HG03521 (cell line): ENCODE measurements at regions not wholly inside any gene's neighbourhood (a gene's known extent, or its start where the extent isn't known, plus 50 kb on each side); places are given as distances from the start of the nearest gene placed in this dataset.

Experiments
- ATAC-seq: cut with Tn5 transposase; IDR thresholded peaks from one replicate; pipeline ENCODE4 v1.9.1; 2021; ENCODE audit warnings: mild to moderate bottlenecking, moderate library complexity; ENCODE audit not compliant: unreplicated experiment

DNA sequence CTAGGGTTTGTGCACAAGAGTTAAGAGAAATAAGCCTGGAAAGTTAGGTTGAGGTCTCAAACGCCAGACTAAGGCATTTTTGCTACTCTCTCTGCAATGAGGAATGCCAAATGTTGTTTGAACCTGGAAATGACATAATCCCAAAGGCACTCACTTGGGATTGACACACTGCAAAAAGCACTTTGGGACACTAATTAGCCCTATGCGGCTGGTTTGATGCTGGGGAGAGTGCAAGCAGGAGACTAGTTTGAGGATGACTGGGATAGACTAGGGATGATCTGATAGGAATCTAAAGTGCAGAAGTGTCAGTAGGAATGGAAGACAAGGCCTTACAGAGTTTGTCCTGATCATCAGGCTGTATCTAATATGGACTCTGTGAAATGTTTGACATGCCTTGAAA is 469.0 kb downstream of the SLC4A3 start:
- ATAC-seq, result no peak

- no peak for ATAC-seq
Measured at GRCh38 chr2:220101980-220102379, 474.6 kb downstream of the SLC4A3 start.

DNA sequence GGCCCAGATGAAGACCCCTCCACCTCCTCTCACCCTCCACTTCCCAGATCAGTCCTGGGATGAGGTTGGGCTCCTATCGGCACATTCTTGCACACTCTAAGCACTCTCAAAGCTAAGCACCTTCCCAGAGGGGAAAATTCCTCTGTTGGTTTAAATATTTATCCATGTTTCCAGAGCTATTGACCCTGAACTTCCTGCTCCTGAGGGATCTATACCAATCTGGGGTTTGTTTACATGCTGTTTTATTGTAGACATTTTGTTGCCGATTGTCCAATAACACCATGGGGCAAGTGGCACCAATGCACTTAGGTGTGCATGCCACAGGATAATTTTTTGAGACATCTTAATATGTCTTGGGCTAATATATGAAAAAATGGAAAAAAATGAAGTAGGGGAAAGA is 476.2 kb downstream of the SLC4A3 start:
- ATAC-seq, result no peak

DNA sequence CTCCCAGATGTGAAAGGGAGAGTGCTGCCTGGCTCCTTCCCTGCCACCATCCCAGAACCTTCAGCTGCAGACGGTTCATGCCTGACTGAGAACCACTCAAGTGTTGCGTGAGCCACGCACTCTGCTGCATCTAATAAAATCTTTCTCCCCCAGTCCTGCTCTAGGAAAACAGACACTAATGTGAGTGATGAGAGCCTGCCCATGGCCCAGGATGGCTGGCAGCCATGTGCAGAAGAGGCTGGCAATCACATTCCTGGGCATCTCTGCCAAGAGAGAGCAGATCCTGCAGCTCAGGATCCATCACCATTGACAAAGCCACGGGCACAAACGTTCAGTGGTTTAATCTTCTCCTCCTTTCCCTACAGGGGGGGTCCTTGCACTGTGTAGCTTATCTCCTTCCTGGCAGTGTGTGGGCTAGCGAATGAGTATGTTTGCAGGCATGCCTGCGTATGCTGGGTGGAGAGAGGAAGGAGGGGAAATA is 477.5 kb downstream of the SLC4A3 start:
- no peak for ATAC-seq

- ATAC-seq, result no peak
Measured at GRCh38 chr2:220106065-220106464, 478.6 kb downstream of the SLC4A3 start.

- ATAC-seq, result no peak
Measured at GRCh38 chr2:220107380-220107791, 480.0 kb downstream of the SLC4A3 start.

DNA sequence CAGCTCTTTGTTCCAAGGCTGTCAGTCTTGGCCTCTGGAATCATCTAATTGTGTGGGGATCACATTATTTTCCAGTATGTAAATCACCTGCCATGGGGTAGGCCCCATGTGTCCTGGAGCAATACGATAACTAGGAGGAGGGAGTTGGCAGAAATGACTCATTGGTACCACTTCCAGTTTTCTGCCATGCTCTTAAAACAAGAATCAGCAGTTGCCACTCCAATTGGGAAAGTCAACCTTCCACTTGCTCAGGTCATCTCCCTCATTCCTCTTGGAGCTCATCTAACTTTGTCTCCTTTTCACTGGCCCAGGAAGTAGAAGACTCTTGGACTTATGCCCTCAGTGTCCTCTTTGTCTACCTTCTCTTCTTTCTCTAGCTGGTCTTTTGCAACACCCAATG is 487.0 kb downstream of the SLC4A3 start:
- ATAC-seq, result no peak

DNA sequence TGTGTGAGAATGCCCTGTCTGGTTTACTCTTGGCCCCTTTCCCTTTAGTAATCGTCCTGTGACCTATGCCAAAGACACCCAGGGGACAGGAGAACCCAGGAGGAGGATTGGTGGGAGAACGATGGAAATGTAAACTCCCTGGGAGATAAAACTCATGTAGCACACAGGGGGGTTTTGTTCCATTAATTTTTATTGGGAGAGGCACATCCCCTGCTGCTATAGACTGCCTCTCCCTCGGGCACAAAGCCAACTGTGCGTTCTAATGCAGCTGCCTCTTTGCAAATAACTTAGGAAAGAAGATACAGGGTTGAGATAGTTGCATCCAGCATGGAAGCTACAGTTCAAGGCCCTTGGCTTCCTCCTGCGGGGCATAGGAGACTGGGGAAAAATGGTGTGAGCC is 489.6 kb downstream of the SLC4A3 start:
- ATAC-seq, result no peak

GRCh38 chr2:220120041-220120440 is 492.6 kb downstream of the SLC4A3 start:
- no peak for ATAC-seq

DNA sequence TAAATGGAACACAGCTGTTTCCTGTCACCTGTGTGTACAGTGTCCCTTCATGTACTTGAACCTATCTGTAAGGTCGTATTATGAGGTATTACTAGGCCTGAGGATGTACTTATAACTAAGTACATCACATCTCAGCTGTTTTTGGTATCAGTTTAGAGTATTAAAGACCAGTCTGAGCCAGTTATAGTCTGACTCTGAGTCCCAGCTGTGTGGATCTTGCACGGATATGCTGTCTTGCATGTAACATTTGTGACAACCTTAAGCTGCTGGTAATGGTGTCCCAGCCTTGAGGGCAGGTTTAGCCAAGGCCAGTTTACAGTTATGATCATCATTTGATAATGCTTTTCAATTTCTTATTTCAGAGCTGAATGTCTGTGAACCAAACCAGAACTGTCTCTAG is 496.3 kb downstream of the SLC4A3 start:
- no peak for ATAC-seq

- no peak for ATAC-seq
Measured at GRCh38 chr2:220125551-220125950, 498.1 kb downstream of the SLC4A3 start.

- no peak for ATAC-seq
Measured at GRCh38 chr2:220127311-220127710, 499.9 kb downstream of the SLC4A3 start.

DNA sequence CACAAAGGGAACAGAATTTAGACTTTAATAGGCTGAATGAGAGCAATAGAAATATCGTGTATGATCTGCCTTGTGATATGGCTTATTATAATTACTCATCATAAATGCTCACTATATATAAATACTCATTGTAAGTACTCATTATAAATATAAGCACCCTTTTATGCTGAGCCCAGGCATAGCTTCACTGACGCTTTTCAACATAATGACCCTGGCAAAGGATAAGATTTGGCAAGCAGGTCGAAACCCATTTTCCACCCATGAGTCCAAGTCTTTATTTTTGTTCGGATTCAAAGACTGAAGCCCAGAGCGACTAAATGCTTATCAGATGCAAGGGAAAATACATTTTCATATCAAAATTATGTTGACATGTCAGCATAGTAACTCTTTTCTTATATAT is 500.4 kb downstream of the SLC4A3 start:
- ATAC-seq, result no peak

DNA sequence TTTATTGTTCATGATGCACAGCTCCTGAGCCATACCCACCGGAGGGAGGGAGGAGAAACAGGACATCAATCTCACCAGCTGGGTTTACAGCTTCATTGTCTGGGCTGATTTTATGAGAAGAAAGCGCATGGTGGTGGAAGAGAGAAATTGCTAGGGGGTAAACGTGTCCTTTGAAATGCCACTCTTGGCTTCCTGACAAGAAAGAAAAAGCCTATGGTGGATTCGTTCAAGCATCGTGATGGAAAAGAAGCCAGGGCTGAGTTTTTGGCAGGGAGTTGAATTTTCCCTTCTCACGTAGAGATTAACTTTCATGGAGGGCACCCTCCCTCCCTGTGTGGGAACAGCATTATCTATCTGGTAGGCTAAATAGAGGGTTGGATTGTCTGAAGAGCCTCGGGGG is 502.0 kb downstream of the SLC4A3 start:
- no peak for ATAC-seq

GRCh38 chr2:220134756-220135534 is 507.5 kb downstream of the SLC4A3 start:
- no peak for ATAC-seq

DNA sequence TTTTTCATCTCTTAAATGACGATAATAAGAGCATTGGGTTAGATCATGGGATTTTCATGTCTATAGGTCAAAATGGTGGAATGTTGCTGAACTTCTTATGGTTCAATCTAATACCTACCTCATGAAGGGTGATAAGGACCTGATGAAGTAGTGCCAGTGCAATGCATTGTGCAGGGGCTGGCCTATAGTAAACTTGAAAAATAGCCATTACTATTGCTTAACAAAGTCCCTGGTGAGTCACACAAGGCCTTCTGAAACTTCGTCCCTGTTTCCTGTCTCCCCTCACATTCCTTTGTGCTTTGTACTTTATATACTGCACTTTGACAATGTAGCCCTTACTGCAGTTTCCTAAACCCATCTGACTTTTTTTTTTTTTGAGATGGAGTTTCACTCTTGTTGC is 515.9 kb downstream of the SLC4A3 start:
- ATAC-seq, result no peak

DNA sequence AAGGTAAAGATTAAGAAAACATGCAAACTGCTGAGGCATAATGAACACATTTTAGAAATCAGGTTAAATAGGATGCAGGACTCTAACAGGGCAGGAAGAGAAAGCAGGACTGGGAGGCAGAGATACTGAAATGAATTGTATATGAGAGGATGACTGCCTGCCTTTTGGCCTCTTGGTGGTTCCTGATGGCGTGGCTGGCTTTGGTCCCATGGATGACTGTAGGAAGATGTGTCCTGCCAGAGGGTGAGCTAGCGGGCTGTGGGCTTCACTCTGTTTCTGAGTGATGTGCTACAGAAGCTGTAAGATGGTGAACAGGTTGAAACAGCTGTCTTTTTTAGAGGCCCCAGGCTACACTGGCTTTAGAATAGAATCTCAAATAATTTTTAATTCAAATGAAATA is 517.0 kb downstream of the SLC4A3 start:
- ATAC-seq, result no peak

DNA sequence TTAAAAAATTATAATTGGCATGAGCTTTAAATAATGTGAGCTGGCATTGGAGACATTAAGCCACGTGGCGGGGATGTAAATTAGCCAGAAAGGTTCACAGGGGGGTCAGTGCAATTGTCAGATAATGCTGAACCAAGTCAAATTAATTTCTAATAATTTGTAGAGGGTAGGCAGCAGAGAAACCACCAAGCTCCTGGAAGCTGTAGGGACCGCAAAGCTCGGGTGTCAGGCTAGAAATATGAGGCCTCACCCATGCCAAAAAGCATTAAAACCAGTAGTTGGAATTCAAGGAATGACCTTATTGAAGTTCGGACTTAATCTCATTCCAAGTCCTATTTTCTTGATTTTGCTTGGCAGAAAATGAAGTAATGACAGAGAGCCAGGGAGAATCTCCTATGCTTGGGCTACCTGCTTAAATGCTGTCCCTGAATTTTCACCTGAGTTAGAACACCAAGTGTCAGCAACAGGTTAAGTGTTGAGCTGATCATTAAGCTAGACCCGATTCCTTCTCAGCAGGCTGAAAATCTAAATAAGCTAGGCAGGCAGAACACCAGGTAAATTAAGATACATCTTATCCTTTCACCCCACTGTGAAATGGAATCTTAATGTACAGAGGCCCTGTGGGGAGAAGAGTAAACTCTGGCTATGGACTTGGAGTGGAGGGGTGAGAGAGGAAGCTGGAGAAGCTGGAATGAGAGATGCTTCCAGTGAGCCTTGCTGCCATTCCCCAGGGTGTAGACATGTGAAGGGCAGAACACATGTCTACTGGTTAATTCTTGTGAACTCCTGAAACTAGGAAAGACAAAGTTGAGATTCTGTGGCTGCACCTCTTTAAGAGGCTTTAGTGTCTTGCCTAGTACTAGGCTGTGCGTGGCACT is 520.0 kb downstream of the SLC4A3 start:
- ATAC-seq, result no peak

DNA sequence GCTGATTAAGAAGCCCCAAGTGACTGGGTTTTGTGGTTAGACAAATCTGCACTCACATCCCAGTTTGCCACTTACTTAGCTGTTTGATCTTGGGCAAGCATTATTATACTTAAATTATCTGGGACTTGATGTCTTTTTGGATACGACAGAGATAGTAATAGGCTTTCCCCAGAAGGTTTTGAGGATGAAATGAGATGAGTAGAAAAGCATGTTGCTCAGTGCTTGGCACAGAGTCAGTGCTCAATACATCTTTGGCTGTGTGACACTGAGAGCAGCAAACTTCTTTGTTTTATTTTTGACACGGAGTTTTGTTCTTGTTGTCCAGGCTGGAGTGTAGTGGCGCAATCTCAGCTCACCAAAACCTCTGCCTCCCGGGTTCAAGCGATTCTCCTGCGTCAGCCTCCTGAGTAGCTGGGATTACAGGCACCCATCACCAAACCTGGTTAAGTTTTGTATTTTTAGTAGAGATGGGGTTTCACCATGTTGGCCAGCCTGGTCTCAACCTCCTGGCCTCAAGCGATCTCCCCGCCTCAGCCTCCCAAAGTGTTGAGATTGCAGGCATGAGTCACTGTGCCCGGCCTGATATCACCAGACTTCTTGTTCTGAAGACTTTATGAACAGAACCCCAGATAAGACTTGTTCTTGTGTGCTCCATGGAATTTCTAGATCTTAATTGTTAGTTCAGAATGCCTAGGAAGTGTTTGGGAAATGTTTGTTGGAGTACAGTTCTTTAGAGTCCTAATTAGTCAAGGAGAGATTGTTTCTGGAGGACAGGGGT is 521.2 kb downstream of the SLC4A3 start:
- no peak for ATAC-seq

GRCh38 chr2:220151341-220151740 is 523.9 kb downstream of the SLC4A3 start:
- ATAC-seq, result no peak

DNA sequence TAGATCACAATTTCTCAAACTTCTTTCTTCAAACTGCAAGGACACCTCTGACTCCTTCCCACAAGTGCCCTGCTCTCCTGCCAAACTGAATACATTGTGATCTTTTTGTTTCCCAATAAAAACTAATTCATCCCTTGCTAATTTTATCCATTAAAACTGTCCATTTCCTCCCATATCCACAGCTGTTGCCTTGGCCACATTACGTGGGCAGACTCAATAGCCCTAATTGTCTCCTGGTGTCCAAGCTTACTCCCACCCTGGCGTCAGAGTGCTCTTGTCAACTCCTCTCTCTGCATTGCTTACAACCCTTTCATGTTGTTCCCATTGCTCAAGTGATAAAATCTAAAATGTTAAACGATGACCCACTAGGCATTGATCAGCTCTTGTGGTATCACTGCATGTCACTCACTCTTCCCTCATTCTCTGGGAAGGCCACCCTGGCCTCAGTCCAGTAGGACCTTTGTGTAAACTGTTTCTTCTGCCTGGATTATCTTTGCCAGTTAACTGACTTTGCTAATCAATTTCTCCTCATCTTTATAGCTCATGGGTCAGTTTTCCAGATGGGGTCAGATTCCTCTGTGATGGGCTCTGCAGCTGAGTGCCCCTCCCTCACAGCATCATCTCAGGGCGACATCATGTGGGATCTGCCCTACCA is 525.0 kb downstream of the SLC4A3 start:
- ATAC-seq, result no peak
